Upper lobe of right lung (tissue), 1 donor: ENCODE measurements at regions not wholly inside any gene's neighbourhood (a gene's known extent, or its start where the extent isn't known, plus 50 kb on each side); places are given as distances from the start of the nearest gene placed in this dataset.
A peak's percentile ranks its signal among the peaks of the same experiment; 100 is the strongest.

Source experiments
- ATAC-seq: fragments of 200-7000 bp; cut with Tn5 transposase; one replicate; pipeline ENCODE4 v1.9.1; 2020; ENCODE audit warnings: mild to moderate bottlenecking, moderate library complexity
- DNase-seq: peaks from one replicate; pipeline ENCODE4 v3.0.0-alpha.2; 2020
- H3K27ac ChIP-seq: fragments of 200-600 bp; one replicate; pipeline ENCODE4 v1.8.0; 2022
- H3K27me3 ChIP-seq: fragments of 200-600 bp; one replicate; pipeline ENCODE4 v1.8.0; 2022; ENCODE audit warnings: mild to moderate bottlenecking
- H3K36me3 ChIP-seq: fragments of 200-600 bp; one replicate; pipeline ENCODE4 v1.8.0; 2022
- H3K4me1 ChIP-seq: fragments of 200-600 bp; one replicate; pipeline ENCODE4 v1.8.0; 2022
- H3K4me3 ChIP-seq: fragments of 200-600 bp; one replicate; pipeline ENCODE4 v1.8.0; 2022; ENCODE audit warnings: mild to moderate bottlenecking
- H3K9me3 ChIP-seq: fragments of 200-600 bp; one replicate; pipeline ENCODE4 v1.8.0; 2022
- CTCF ChIP-seq: fragments of 200-600 bp; IDR thresholded peaks from one replicate; pipeline ENCODE4 v1.8.0; 2022; ENCODE audit warnings: antibody characterized with exemption
- intact Hi-C: fragments of 100-400 bp; cut with DNase I; formaldehyde crosslinking; loops from one replicate; pipeline ENCODE4 v1.11.0; 2022
- donor health status: DM: no; HTN: yes; CAD: no; lungs with severe emphysema.

GRCh38 chr5:116363780-116364179 is 210.8 kb downstream of the SEMA6A start:
- no peak for DNase-seq
- no peak for TF ChIP-seq CTCF
- peaks cover 20% of the 10 kb centered on the region for H3K4me1 ChIP-seq
- H3K27ac ChIP-seq = no peak overlapping the region
- no peak for ATAC-seq
- no peaks in the 10 kb centered on the region for H3K27me3 ChIP-seq
- H3K4me3 ChIP-seq = no peak overlapping the region
- H3K36me3 ChIP-seq = no peaks in the 10 kb centered on the region
- H3K9me3 ChIP-seq = no peaks in the 10 kb centered on the region
- intact Hi-C loops = no loop called here

DNA sequence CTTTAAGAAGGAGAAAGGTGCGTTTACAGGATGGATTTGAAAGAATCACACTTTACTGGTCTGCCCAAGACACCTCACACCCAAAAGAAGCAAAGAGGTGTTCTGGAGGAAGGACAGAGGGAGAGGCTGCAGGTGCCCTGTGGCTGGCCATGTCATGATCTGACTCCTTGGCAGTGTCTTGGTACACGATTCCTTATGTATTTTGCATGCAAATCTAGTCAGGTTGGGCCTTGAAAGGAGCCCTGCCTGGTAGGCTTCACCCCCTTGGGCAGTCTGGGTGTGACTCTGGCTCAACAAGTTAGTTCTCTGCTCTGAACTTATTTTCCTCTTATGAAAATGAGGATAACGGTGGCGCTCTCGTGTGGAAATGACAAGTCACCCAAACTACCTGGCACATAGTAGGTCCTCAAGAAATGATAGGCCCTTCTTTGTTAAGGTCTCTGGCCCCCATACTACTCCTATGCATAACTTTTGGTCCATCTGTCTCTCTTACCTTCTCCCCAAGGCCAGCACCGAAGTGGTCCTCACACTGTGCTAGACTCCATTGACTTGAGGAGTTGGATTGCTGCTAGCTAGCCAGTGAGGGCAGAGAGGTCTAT is 212.5 kb downstream of the SEMA6A start:
- no peak overlapping the region for H3K27ac ChIP-seq

GRCh38 chr5:116361171-116361967 is 213.3 kb downstream of the SEMA6A start:
- no peaks in the 10 kb centered on the region for H3K27me3 ChIP-seq
- peak overlapping the region; percentile 30 for H3K4me3 ChIP-seq
- intact Hi-C loops = no loop called here
- no peak overlapping the region for H3K27ac ChIP-seq
- no peaks in the 10 kb centered on the region for H3K36me3 ChIP-seq
- peak; percentile 50 for ATAC-seq
- TF ChIP-seq CTCF = no peak
- DNase-seq = peak; percentile 70
- H3K9me3 ChIP-seq = no peaks in the 10 kb centered on the region
- peaks cover 20% of the 10 kb centered on the region for H3K4me1 ChIP-seq

More for the DNA sequence above, 212.5 kb downstream of the SEMA6A start:
- ATAC-seq = no peak
- no peak for TF ChIP-seq CTCF
- Histone ChIP-seq H3K9me3 (no peaks in the 10 kb centered on the region), H3K4me3 (no peak overlapping the region), H3K4me1 (peaks cover 20% of the 10 kb centered on the region), H3K36me3 (no peaks in the 10 kb centered on the region), H3K27me3 (no peaks in the 10 kb centered on the region)
- intact Hi-C loops = no loop called here
- DNase-seq = no peak

- H3K36me3 ChIP-seq = no peaks in the 10 kb centered on the region
- H3K4me1 ChIP-seq = peaks cover 20% of the 10 kb centered on the region
- ATAC-seq (no peak), DNase-seq (no peak)
- no peak for TF ChIP-seq CTCF
- H3K4me3 ChIP-seq = no peak overlapping the region
- no peak overlapping the region for H3K27ac ChIP-seq
- no peaks in the 10 kb centered on the region for H3K9me3 ChIP-seq
- intact Hi-C loops = no loop called here
- no peaks in the 10 kb centered on the region for H3K27me3 ChIP-seq
Observed at GRCh38 chr5:116360008-116360853, 214.4 kb downstream of the SEMA6A start.

DNA sequence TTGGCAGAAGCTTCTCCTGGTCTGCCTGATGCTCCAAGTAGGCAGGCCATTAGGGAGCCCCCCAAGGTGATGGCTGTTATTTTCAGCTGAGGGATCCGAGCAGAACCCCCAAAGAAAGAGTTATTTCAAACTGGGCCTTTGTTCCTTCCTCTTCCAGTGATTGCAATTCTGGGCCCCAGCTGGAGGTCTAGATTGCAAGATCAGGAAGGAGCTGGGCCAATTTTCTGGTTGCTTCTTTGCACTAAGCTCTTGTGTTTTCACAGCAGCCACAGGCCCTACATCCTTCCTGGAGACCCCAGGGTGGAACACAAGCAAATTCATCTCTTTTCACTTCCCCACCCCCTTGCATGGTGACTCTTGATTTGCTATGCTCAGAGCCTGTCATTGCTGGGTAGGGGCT is 215.0 kb downstream of the SEMA6A start:
- Histone ChIP-seq H3K4me3 (no peak overlapping the region), H3K9me3 (no peaks in the 10 kb centered on the region), H3K4me1 (peaks cover 20% of the 10 kb centered on the region), H3K27ac (no peak overlapping the region), H3K27me3 (no peaks in the 10 kb centered on the region), H3K36me3 (no peaks in the 10 kb centered on the region)
- DNase-seq (no peak), ATAC-seq (no peak)
- intact Hi-C loops = no loop called here
- TF ChIP-seq CTCF = no peak
